SU-DHL-6 (cell line): ENCODE measurements at regions not wholly inside any gene's neighbourhood (a gene's known extent, or its start where the extent isn't known, plus 50 kb on each side); places are given as distances from the start of the nearest gene placed in this dataset.

Experiments
- CTCF ChIP-seq: fragments of 200-600 bp; sonication (generic); IDR thresholded peaks from one replicate; pipeline ENCODE4 v1.5.1; 2017; ENCODE audit warnings: antibody characterized with exemption, mild to moderate bottlenecking, low read length, moderate library complexity; ENCODE audit not compliant: insufficient read depth, poor library complexity, severe bottlenecking
- EZH2phosphoT487 ChIP-seq: fragments of 200-600 bp; sonication (generic), shearing (Covaris generic); conservative IDR thresholded peaks from 2 replicates; pipeline ENCODE4 v1.6.1; 2018; ENCODE audit warnings: mild to moderate bottlenecking, antibody characterized with exemption, low read length, moderate library complexity, mixed read lengths

DNA sequence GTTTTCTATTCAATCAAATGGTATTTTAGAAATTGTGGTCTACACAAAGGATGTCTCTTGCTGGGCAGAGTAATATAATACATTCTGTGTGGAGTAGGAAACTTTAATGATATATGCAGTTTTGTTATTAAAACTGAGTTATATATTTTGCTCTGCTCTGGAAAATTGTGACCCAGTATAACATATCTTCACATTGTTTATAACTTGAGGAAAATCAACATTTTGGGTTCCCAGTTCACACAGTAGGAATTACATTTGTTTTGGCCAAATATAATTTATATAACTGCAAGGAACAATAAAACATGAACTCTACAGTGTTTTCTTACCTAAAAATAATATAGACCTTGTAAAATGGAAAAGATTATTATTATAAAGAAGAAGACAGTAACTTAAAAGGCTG lies 372.4 kb downstream of the OSR1 start:
- no peak for TF ChIP-seq CTCF
- no peak for TF ChIP-seq EZH2phosphoT487
